BE2C (cell line): ENCODE measurements at regions not wholly inside any gene's neighbourhood (a gene's known extent, or its start where the extent isn't known, plus 50 kb on each side); places are given as distances from the start of the nearest gene placed in this dataset.
"Not testable (repeated sequence)": the region's sequence is repeated elsewhere in the genome, so short reads cannot be mapped to it uniquely, and the experiment has no call there.

ENCODE experiments used
- DNase-seq: peaks from one replicate; pipeline ENCODE4 v3.0.0-alpha.2; 2020
- H3K27me3 ChIP-seq: fragments of 250-450 bp; sonication (Bioruptor Pico); 2 replicates; pipeline ENCODE4 v1.5.1; 2020; ENCODE audit warnings: mild to moderate bottlenecking
- H3K36me3 ChIP-seq: fragments of 250-450 bp; sonication (Bioruptor Pico); 2 replicates; pipeline ENCODE4 v1.5.1; 2020; ENCODE audit warnings: mild to moderate bottlenecking
- H3K4me1 ChIP-seq: fragments of 250-450 bp; sonication (Bioruptor Pico); 2 replicates; pipeline ENCODE4 v1.5.1; 2020
- H3K4me3 ChIP-seq: 2 replicates; pipeline ENCODE4 v1.5.1; 2011; ENCODE audit warnings: low read depth, low read length
- H3K9me3 ChIP-seq: fragments of 250-450 bp; sonication (Bioruptor Pico); 2 replicates; pipeline ENCODE4 v1.5.1; 2020
- TF ChIP-seq, protein P1 (sequence below): IDR thresholded peaks from 2 replicates; pipeline ENCODE4 v1.5.1; 2012; ENCODE audit warnings: mild to moderate bottlenecking, low read depth, low read length

DNA sequence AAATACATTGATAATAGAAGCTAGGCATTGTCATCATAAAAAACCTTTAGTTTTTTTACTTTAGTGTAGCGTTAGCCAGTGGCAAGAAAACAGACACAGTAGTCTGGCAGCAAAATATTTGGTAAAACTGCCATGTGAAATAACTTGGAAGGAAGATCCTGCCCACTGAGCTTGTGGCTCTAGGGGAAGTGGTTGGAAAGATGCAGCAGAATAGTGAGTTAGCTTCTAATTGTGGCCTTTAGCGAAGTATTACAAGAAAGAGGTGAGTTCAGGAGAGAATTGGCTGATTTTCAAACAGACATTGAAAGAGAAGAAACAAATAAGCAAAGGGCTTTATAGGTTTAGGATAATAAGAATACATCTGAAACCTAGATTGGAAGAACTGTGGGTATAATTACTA, 1887.8 kb upstream of the CELF4 start:
- Histone ChIP-seq H3K27me3 (no peaks in the 10 kb centered on the region), H3K36me3 (no peaks in the 10 kb centered on the region), H3K4me1 (no peaks in the 10 kb centered on the region), H3K4me3 (no peak overlapping the region), H3K9me3 (no peaks in the 10 kb centered on the region)
- TF ChIP-seq, protein P1, sequence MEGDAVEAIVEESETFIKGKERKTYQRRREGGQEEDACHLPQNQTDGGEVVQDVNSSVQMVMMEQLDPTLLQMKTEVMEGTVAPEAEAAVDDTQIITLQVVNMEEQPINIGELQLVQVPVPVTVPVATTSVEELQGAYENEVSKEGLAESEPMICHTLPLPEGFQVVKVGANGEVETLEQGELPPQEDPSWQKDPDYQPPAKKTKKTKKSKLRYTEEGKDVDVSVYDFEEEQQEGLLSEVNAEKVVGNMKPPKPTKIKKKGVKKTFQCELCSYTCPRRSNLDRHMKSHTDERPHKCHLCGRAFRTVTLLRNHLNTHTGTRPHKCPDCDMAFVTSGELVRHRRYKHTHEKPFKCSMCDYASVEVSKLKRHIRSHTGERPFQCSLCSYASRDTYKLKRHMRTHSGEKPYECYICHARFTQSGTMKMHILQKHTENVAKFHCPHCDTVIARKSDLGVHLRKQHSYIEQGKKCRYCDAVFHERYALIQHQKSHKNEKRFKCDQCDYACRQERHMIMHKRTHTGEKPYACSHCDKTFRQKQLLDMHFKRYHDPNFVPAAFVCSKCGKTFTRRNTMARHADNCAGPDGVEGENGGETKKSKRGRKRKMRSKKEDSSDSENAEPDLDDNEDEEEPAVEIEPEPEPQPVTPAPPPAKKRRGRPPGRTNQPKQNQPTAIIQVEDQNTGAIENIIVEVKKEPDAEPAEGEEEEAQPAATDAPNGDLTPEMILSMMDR: no peak
- no peak for DNase-seq

DNA sequence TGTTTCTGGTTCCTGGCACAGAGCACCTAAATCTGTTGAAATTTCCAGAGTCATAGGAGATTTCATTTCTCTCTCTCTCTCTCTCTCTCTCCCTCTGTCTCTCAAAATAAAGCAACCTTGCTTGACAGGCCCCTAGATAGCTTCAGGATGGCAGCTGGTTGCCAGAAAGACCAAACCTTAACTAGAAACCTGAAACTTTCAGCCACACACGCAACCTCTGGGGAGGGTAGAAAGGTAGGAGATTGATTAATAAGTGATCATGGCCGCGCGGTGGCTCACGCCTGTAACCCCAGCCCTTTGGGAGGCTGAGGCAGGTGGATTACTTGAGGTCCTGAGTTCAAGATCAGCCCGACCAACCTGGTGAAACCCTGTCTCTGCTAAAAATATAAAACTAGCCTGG, 1885.4 kb upstream of the CELF4 start:
- TF ChIP-seq, protein P1: no peak
- Histone ChIP-seq H3K4me1 (no peaks in the 10 kb centered on the region), H3K9me3 (no peaks in the 10 kb centered on the region), H3K36me3 (no peaks in the 10 kb centered on the region), H3K27me3 (no peaks in the 10 kb centered on the region), H3K4me3 (no peak overlapping the region)
- no peak for DNase-seq

DNA sequence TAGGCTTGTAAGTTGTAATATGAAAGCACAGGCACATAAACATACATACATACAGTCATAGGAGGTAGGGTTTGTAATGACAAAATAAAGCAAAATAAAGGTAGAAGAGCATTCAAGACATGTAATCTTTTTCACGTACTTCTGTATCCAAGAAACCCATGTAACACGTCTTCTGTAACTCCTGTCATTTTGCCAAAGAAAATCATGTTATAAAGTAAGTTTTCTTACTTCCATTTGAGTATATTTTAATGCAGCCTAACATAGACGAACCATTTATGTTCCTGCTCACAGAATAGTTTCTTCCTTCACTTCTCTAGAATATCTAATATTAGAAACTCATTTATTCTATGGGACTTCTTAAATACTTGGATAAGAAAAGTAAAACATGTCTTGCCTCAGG, 1884.0 kb upstream of the CELF4 start:
- Histone ChIP-seq H3K36me3 (no peaks in the 10 kb centered on the region), H3K9me3 (no peaks in the 10 kb centered on the region), H3K4me3 (no peak overlapping the region), H3K4me1 (no peaks in the 10 kb centered on the region), H3K27me3 (no peaks in the 10 kb centered on the region)
- TF ChIP-seq, protein P1: no peak
- DNase-seq: no peak

DNA sequence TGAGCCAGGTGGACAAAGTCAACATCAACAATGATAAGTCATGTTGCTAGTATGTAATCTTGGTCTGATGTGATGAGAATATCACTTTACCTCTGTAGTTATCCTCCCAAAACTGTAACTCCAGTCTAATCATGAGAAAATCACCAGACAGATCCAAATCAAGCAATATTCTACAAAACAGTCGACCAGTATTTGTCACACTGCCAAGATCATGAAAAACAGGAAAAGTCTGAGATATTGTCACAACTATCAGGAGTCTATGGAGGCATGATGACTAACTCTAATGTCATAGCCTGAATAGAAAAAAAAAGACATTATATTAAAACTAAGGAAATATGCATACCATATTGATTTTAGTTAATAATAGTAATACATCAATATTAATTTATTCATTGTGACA, 1883.3 kb upstream of the CELF4 start:
- H3K27me3 ChIP-seq: no peaks in the 10 kb centered on the region

DNA sequence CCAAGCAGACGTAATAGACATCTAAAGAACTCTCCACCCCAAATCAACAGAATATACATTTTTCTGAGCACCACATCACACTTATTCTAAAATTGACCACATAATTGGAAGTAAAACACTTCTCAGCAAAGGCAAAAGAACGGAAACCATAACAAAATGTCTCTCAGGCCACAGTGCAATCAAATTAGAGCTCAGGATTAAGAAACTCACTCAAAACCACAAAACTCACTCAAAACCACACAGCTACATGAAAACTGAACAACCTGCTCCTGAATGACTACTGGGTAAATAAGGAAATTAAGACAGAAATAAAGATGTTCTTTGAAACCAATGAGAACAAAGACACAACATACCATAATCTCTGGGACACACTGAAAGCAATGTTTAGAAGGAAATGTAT, 1879.4 kb upstream of the CELF4 start:
- H3K9me3 ChIP-seq, H3K36me3 ChIP-seq, H3K4me3 ChIP-seq, H3K27me3 ChIP-seq, DNase-seq, H3K4me1 ChIP-seq: not testable (repeated sequence)

More for the DNA sequence above, 1883.3 kb upstream of the CELF4 start:
- H3K4me1 ChIP-seq: no peaks in the 10 kb centered on the region
- H3K36me3 ChIP-seq: no peaks in the 10 kb centered on the region
- TF ChIP-seq, protein P1: no peak
- no peak for DNase-seq
- no peaks in the 10 kb centered on the region for H3K9me3 ChIP-seq
- H3K4me3 ChIP-seq: no peak overlapping the region

DNA sequence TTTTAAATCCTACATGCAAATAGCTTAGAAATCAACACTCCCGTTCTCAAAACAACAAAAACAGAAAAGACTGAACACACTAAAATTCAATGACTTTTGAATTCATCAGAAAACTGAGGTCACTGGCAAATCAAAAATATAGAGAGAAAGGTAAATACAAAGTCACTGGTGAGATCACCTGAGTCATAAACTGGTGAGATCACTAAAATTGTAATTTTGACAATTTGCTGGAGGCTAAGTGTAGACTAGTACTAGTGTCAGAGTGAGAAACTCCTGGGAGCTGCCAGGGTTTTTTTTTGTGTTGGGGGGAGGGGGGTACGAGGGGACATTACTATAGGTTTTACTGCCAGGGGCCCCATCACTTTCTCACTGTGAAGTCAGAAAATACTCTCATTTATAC, 1876.0 kb upstream of the CELF4 start:
- no peaks in the 10 kb centered on the region for H3K4me1 ChIP-seq
- TF ChIP-seq, protein P1: no peak
- no peaks in the 10 kb centered on the region for H3K27me3 ChIP-seq
- H3K36me3 ChIP-seq: no peaks in the 10 kb centered on the region
- no peaks in the 10 kb centered on the region for H3K9me3 ChIP-seq
- no peak for DNase-seq
- H3K4me3 ChIP-seq: no peak overlapping the region

DNA sequence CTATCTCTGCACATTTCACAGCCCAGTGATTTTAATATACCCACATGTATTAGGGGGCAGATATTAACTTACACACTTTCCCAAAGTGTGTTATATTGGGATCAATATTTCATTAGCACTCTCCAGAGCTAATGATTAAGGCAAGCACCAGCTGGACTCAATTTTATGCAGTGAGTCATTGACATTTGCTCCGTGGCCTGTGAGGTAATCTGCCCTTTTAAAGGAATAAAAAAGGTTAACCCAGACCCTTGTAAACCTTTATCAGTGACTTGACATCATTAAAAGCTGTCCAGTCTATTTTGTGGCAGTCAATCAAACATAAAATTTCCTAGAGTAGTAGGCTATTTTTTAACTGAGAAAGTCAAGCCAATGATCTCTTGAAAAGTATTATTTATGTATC, 1870.4 kb upstream of the CELF4 start:
- TF ChIP-seq, protein P1: no peak
- no peaks in the 10 kb centered on the region for H3K36me3 ChIP-seq
- no peak overlapping the region for H3K4me3 ChIP-seq
- DNase-seq: no peak
- H3K9me3 ChIP-seq: no peaks in the 10 kb centered on the region
- no peaks in the 10 kb centered on the region for H3K4me1 ChIP-seq
- H3K27me3 ChIP-seq: no peaks in the 10 kb centered on the region
